ENCODE measurements at regions not wholly inside any gene's neighbourhood (a gene's known extent, or its start where the extent isn't known, plus 50 kb on each side); places are given as distances from the start of the nearest gene placed in this dataset.

GRCh38 chr2:183552716-183553115 is 428.5 kb downstream of the NUP35 start:
- H3K27me3 Mint-ChIP-seq (ENCODE audit: low read depth): no peaks in the 10 kb centered on the region
- no peaks in the 10 kb centered on the region for H3K36me3 Mint-ChIP-seq (ENCODE audit: low read depth)
- DNase-seq (ENCODE audit: low read depth, low spot score): no peak
- no peak for TF ChIP-seq CTCF (conservative IDR thresholded peaks at IDR 0.05)
- H3K27ac Mint-ChIP-seq (ENCODE audit: unreplicated experiment): no peak overlapping the region
- H3K9me3 Mint-ChIP-seq: no peaks in the 10 kb centered on the region
- H3K4me1 Mint-ChIP-seq: no peaks in the 10 kb centered on the region
- no peak overlapping the region for H3K4me3 Mint-ChIP-seq

GRCh38 chr2:183564726-183565125 is 440.5 kb downstream of the NUP35 start:
- no peak overlapping the region for H3K4me3 Mint-ChIP-seq
- DNase-seq (ENCODE audit: low read depth, low spot score): no peak
- no peaks in the 10 kb centered on the region for H3K4me1 Mint-ChIP-seq
- H3K36me3 Mint-ChIP-seq (ENCODE audit: low read depth): no peaks in the 10 kb centered on the region
- H3K9me3 Mint-ChIP-seq: no peaks in the 10 kb centered on the region
- H3K27ac Mint-ChIP-seq (ENCODE audit: unreplicated experiment): no peak overlapping the region
- TF ChIP-seq CTCF (conservative IDR thresholded peaks at IDR 0.05): no peak
- no peaks in the 10 kb centered on the region for H3K27me3 Mint-ChIP-seq (ENCODE audit: low read depth)

- Mint-ChIP-seq H3K4me3 (no peak overlapping the region), H3K9me3 (peaks cover 6% of the 10 kb centered on the region), H3K36me3 (ENCODE audit: low read depth) (no peaks in the 10 kb centered on the region), H3K27ac (ENCODE audit: unreplicated experiment) (no peak overlapping the region), H3K27me3 (ENCODE audit: low read depth) (no peaks in the 10 kb centered on the region), H3K4me1 (no peaks in the 10 kb centered on the region)
- TF ChIP-seq CTCF (conservative IDR thresholded peaks at IDR 0.05): no peak
- no peak for DNase-seq (ENCODE audit: low read depth, low spot score)
Observed at GRCh38 chr2:183575481-183575880, 451.2 kb downstream of the NUP35 start.

GRCh38 chr2:183579686-183580085 is 455.4 kb downstream of the NUP35 start:
- peaks cover 11% of the 10 kb centered on the region for H3K9me3 Mint-ChIP-seq
- no peak for TF ChIP-seq CTCF (conservative IDR thresholded peaks at IDR 0.05)

GRCh38 chr2:183592271-183592670 is 468.0 kb downstream of the NUP35 start:
- Mint-ChIP-seq H3K9me3 (peaks cover 3% of the 10 kb centered on the region), H3K36me3 (ENCODE audit: low read depth) (no peaks in the 10 kb centered on the region), H3K27me3 (ENCODE audit: low read depth) (no peaks in the 10 kb centered on the region), H3K4me3 (no peak overlapping the region), H3K27ac (ENCODE audit: unreplicated experiment) (no peak overlapping the region), H3K4me1 (no peaks in the 10 kb centered on the region)
- no peak for TF ChIP-seq CTCF (conservative IDR thresholded peaks at IDR 0.05)
- DNase-seq (ENCODE audit: low read depth, low spot score): no peak

More at GRCh38 chr2:183579686-183580085, 455.4 kb downstream of the NUP35 start:
- no peaks in the 10 kb centered on the region for H3K4me1 Mint-ChIP-seq
- no peak overlapping the region for H3K4me3 Mint-ChIP-seq
- no peak overlapping the region for H3K27ac Mint-ChIP-seq (ENCODE audit: unreplicated experiment)
- no peaks in the 10 kb centered on the region for H3K36me3 Mint-ChIP-seq (ENCODE audit: low read depth)
- H3K27me3 Mint-ChIP-seq (ENCODE audit: low read depth): no peaks in the 10 kb centered on the region
- no peak for DNase-seq (ENCODE audit: low read depth, low spot score)

- no peaks in the 10 kb centered on the region for H3K27me3 Mint-ChIP-seq (ENCODE audit: low read depth)
- H3K36me3 Mint-ChIP-seq (ENCODE audit: low read depth): no peaks in the 10 kb centered on the region
- H3K4me3 Mint-ChIP-seq: no peak overlapping the region
- TF ChIP-seq CTCF (conservative IDR thresholded peaks at IDR 0.05): no peak
- no peaks in the 10 kb centered on the region for H3K4me1 Mint-ChIP-seq
- H3K27ac Mint-ChIP-seq (ENCODE audit: unreplicated experiment): no peak overlapping the region
- H3K9me3 Mint-ChIP-seq: peaks cover 3% of the 10 kb centered on the region
- no peak for DNase-seq (ENCODE audit: low read depth, low spot score)
Observed at GRCh38 chr2:183594150-183594549, 469.9 kb downstream of the NUP35 start.

Data from neural crest cell (in vitro differentiated cells).